SU-DHL-6 (cell line): ENCODE measurements at regions not wholly inside any gene's neighbourhood (a gene's known extent, or its start where the extent isn't known, plus 50 kb on each side); places are given as distances from the start of the nearest gene placed in this dataset.

Source experiments
- CTCF ChIP-seq: fragments of 200-600 bp; sonication (generic); IDR thresholded peaks from one replicate; pipeline ENCODE4 v1.5.1; 2017; ENCODE audit warnings: antibody characterized with exemption, mild to moderate bottlenecking, low read length, moderate library complexity; ENCODE audit not compliant: insufficient read depth, poor library complexity, severe bottlenecking
- EZH2phosphoT487 ChIP-seq: fragments of 200-600 bp; sonication (generic), shearing (Covaris generic); conservative IDR thresholded peaks from 2 replicates; pipeline ENCODE4 v1.6.1; 2018; ENCODE audit warnings: mild to moderate bottlenecking, antibody characterized with exemption, low read length, moderate library complexity, mixed read lengths

GRCh38 chr2:78895022-78895421 is 130.5 kb upstream of the REG3G start:
- TF ChIP-seq CTCF (no peak), EZH2phosphoT487 (no peak)
